Ishikawa (cell line): ENCODE measurements at regions not wholly inside any gene's neighbourhood (a gene's known extent, or its start where the extent isn't known, plus 50 kb on each side); places are given as distances from the start of the nearest gene placed in this dataset.

ENCODE experiments used
- CEBPB ChIP-seq: IDR thresholded peaks from 2 replicates; pipeline ENCODE4 v1.6.1; 2012
- CREB1 ChIP-seq: IDR thresholded peaks from 2 replicates; pipeline ENCODE4 v1.6.1; 2012; ENCODE audit warnings: low read depth
- EGR1 ChIP-seq: IDR thresholded peaks from 2 replicates; pipeline ENCODE4 v1.6.1; 2012
- EP300 ChIP-seq: IDR thresholded peaks from 2 replicates; pipeline ENCODE4 v1.6.1; 2012; ENCODE audit warnings: borderline replicate concordance
- FOXM1 ChIP-seq: IDR thresholded peaks from 2 replicates; pipeline ENCODE4 v1.6.1; 2012; ENCODE audit warnings: low read depth, borderline replicate concordance
- NFIC ChIP-seq: IDR thresholded peaks from 2 replicates; pipeline ENCODE4 v1.6.1; 2012
- RAD21 ChIP-seq: IDR thresholded peaks from 2 replicates; pipeline ENCODE4 v1.6.1; 2012; ENCODE audit warnings: low read depth
- TAF1 ChIP-seq: IDR thresholded peaks from 2 replicates; pipeline ENCODE4 v1.6.1; 2012; ENCODE audit warnings: low read depth, mild to moderate bottlenecking
- TCF12 ChIP-seq: IDR thresholded peaks from 2 replicates; pipeline ENCODE4 v1.6.1; 2012; ENCODE audit warnings: low read depth
- TEAD4 ChIP-seq: IDR thresholded peaks from 2 replicates; pipeline ENCODE4 v1.6.1; 2012
- YY1 ChIP-seq: IDR thresholded peaks from 2 replicates; pipeline ENCODE4 v1.6.1; 2012; ENCODE audit warnings: low read depth
- ZBTB7A ChIP-seq: IDR thresholded peaks from 2 replicates; pipeline ENCODE4 v1.6.1; 2012; ENCODE audit warnings: low read depth
- TF ChIP-seq, protein P1 (sequence below): IDR thresholded peaks from 2 replicates; pipeline ENCODE4 v1.6.1; 2012; ENCODE audit warnings: low read depth, mild to moderate bottlenecking
- TF ChIP-seq, protein P2 (sequence below): IDR thresholded peaks from 2 replicates; pipeline ENCODE4 v1.6.1; 2012
- TF ChIP-seq, protein P3 (sequence below): IDR thresholded peaks from 2 replicates; pipeline ENCODE4 v1.6.1; 2012

DNA sequence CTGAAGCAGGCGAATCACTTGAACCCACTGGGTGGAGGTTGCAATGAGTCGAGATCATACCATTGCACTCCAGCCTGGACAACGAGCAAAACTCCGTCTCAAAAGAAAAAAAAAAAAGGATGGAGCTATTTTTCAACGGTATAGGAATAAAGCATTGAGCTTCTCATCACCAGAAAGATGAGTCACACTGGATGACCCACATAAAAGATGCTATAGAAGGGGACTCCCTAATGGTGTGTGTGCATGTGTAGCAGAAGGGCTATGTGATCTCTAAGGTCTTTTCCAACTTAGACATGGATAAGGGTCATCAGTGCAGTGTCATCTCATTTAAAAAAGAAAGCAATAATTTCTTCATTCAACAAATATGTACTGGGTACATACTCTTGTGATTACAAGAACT lies 476.0 kb downstream of the MFSD1 start:
- TF ChIP-seq FOXM1: no peak
- no peak for TF ChIP-seq ZBTB7A
- no peak for TF ChIP-seq TEAD4
- TF ChIP-seq TCF12: no peak
- TF ChIP-seq EGR1: no peak
- no peak for TF ChIP-seq TAF1
- TF ChIP-seq, protein P1, sequence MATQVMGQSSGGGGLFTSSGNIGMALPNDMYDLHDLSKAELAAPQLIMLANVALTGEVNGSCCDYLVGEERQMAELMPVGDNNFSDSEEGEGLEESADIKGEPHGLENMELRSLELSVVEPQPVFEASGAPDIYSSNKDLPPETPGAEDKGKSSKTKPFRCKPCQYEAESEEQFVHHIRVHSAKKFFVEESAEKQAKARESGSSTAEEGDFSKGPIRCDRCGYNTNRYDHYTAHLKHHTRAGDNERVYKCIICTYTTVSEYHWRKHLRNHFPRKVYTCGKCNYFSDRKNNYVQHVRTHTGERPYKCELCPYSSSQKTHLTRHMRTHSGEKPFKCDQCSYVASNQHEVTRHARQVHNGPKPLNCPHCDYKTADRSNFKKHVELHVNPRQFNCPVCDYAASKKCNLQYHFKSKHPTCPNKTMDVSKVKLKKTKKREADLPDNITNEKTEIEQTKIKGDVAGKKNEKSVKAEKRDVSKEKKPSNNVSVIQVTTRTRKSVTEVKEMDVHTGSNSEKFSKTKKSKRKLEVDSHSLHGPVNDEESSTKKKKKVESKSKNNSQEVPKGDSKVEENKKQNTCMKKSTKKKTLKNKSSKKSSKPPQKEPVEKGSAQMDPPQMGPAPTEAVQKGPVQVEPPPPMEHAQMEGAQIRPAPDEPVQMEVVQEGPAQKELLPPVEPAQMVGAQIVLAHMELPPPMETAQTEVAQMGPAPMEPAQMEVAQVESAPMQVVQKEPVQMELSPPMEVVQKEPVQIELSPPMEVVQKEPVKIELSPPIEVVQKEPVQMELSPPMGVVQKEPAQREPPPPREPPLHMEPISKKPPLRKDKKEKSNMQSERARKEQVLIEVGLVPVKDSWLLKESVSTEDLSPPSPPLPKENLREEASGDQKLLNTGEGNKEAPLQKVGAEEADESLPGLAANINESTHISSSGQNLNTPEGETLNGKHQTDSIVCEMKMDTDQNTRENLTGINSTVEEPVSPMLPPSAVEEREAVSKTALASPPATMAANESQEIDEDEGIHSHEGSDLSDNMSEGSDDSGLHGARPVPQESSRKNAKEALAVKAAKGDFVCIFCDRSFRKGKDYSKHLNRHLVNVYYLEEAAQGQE: no peak
- TF ChIP-seq CREB1: no peak
- no peak for TF ChIP-seq YY1
- no peak for TF ChIP-seq NFIC
- TF ChIP-seq RAD21: no peak

DNA sequence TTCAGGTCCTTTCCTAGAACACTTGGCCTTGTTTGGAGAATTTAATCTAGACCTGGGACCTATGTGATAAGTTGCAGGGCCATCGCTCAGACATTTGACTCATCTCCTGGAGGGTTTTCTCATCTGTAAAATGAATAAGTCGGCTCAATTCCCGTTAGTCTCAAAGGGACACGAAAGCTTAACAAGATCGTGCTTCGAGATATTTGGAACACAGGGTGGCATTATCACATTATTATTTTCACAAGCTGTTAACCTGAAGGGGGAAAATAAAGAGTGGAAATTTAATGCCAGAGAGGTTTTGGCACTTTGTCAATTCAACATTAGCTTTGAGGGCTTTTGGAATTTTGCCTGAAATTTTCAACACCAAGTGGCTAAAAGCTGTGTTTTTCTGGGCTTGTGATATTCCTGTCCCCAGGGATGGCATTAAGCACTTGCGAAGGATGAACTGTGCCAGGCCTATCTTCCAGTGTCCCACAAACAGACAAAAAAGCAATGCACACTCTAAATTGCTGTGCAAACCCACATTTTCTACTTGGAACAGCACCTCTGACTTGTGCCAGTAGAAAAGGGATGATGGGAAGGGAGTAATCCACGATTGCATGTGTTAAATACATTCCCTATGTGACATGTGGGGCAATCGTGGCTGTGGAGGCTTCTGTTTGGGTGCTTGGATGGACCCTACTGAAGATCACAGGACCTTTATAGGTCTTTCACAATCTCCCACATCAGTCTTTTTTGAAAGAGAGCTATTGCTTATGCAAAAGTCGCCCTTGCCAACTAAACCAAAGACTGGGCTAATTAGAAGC lies 478.7 kb downstream of the MFSD1 start:
- TF ChIP-seq TEAD4 (no peak), TCF12 (no peak), ZBTB7A (no peak), RAD21 (no peak), EGR1 (no peak), TAF1 (no peak), EP300 (no peak)
- TF ChIP-seq, protein P1: no peak
- TF ChIP-seq, protein P2, sequence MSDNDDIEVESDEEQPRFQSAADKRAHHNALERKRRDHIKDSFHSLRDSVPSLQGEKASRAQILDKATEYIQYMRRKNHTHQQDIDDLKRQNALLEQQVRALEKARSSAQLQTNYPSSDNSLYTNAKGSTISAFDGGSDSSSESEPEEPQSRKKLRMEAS: no peak

DNA sequence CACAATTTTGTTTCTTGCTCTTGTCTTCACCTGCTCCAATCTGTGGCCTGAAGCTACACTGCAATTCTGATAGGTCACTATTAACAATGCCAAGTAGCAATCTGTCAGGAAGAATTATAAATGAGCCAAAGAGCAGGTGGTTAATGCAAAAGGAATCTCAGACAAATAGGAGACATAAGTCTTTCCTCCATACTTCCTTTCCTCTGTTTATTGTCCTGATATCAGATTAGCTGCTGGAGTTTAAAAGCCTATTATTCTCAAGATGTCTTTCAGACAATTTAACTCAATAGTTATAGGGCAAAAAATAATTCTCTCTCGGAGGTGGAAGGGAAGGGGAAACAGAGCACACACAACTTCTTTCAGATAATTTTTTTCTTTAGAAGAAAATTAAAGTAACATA lies 491.6 kb downstream of the MFSD1 start:
- TF ChIP-seq TEAD4 (no peak), YY1 (no peak), NFIC (no peak), CEBPB (no peak), RAD21 (no peak), CREB1 (no peak), ZBTB7A (no peak)

DNA sequence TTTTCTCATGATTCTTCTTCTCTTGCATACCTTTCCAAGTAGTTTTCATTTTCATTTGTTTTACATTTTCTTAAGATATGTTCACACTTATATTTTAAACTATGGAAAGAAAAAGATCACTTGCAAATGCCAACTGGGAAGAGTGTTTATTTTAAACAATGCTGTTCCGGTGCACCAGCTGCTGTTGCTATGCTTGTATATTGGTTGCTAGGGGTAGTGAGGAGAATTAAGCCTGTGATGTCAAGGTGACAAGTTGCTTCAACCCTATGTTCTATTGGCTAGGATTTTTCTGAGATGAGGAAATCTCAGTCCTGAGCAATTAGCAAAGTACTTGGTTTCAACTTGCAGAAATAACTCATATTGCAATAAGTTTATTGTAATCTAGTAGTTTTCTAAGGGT lies 500.1 kb downstream of the MFSD1 start:
- TF ChIP-seq TEAD4 (no peak), YY1 (no peak), NFIC (no peak), TAF1 (no peak), EP300 (no peak), ZBTB7A (no peak), CEBPB (no peak), RAD21 (no peak), EGR1 (no peak), CREB1 (no peak)
- TF ChIP-seq, protein P3, sequence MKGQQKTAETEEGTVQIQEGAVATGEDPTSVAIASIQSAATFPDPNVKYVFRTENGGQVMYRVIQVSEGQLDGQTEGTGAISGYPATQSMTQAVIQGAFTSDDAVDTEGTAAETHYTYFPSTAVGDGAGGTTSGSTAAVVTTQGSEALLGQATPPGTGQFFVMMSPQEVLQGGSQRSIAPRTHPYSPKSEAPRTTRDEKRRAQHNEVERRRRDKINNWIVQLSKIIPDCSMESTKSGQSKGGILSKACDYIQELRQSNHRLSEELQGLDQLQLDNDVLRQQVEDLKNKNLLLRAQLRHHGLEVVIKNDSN: no peak
- TF ChIP-seq, protein P2: no peak
- TF ChIP-seq, protein P1: no peak

DNA sequence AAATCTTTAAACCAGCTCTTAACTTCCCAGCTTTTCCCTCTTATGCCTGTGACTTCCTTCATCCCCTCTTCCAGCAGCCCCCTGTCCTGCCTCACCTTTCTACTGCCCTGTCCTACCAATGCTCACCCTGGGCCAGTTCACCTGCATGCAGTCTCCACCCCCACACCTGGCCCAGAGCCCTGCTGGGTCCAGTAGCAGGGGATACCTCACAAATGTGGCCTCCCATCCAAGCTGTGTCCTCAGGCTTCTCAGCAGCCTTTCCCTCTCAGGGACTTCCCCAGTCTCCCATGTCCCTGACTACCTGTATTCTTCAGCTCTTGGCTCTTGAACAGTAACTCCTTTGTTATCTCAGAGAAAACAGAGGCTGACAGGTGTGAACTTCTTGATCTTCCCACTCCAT lies 503.2 kb downstream of the MFSD1 start:
- TF ChIP-seq ZBTB7A (no peak), FOXM1 (no peak)
